SK-N-SH treated with all-trans-retinoic acid at 6 μM for 48 hours (cell line): ENCODE measurements at regions not wholly inside any gene's neighbourhood (a gene's known extent, or its start where the extent isn't known, plus 50 kb on each side); places are given as distances from the start of the nearest gene placed in this dataset.

Experiments
- ATAC-seq: fragments of 200-7000 bp; cut with Tn5 transposase; 3 replicates; pipeline ENCODE4 v1.9.1; 2020; ENCODE audit warnings: mild to moderate bottlenecking, moderate library complexity
- ARNTL ChIP-seq: fragments of 450-650 bp; formaldehyde crosslinking; IDR thresholded peaks from 2 replicates; pipeline ENCODE4 v1.5.0; 2020; ENCODE audit warnings: low read depth, mild to moderate bottlenecking, moderate library complexity, borderline replicate concordance
- BACH2 ChIP-seq: fragments of 250-450 bp; sonication (Bioruptor Pico); IDR thresholded peaks from 2 replicates; pipeline ENCODE4 v1.9.0; 2021; ENCODE audit warnings: mild to moderate bottlenecking, borderline replicate concordance
- CSDC2 ChIP-seq: fragments of 250-450 bp; sonication (Bioruptor Pico); IDR thresholded peaks from 2 replicates; pipeline ENCODE4 v1.5.0; 2020; ENCODE audit warnings: mild to moderate bottlenecking, moderate library complexity
- CSRNP3 ChIP-seq: fragments of 250-450 bp; sonication (Bioruptor Pico); IDR thresholded peaks from 2 replicates; pipeline ENCODE4 v1.5.1; 2021; ENCODE audit warnings: mild to moderate bottlenecking, moderate library complexity
- ESRRG ChIP-seq: fragments of 250-450 bp; sonication (Bioruptor Pico); IDR thresholded peaks from 2 replicates; pipeline ENCODE4 v1.6.1; 2021; ENCODE audit warnings: mild to moderate bottlenecking
- GLIS3 ChIP-seq: fragments of 250-450 bp; sonication (Bioruptor Pico); IDR thresholded peaks from 2 replicates; pipeline ENCODE4 v1.5.0; 2020; ENCODE audit warnings: mild to moderate bottlenecking, moderate library complexity
- PATZ1 ChIP-seq: fragments of 250-450 bp; sonication (Bioruptor Pico); IDR thresholded peaks from 2 replicates; pipeline ENCODE4 v1.8.0; 2020; ENCODE audit warnings: mild to moderate bottlenecking, moderate library complexity, borderline replicate concordance
- POU6F1 ChIP-seq: fragments of 250-450 bp; sonication (Bioruptor Pico); IDR thresholded peaks from 2 replicates; pipeline ENCODE4 v1.8.0; 2021; ENCODE audit warnings: low read depth, mild to moderate bottlenecking, moderate library complexity, borderline replicate concordance
- PPARA ChIP-seq: fragments of 250-450 bp; sonication (Bioruptor Pico); IDR thresholded peaks from 2 replicates; pipeline ENCODE4 v1.5.0; 2020; ENCODE audit warnings: mild to moderate bottlenecking, borderline replicate concordance
- RARB ChIP-seq: fragments of 250-450 bp; sonication (Bioruptor Pico); IDR thresholded peaks from 2 replicates; pipeline ENCODE4 v1.8.0; 2021; ENCODE audit warnings: mild to moderate bottlenecking, moderate library complexity
- SNAI2 ChIP-seq: fragments of 250-450 bp; sonication (Bioruptor Pico); IDR thresholded peaks from 2 replicates; pipeline ENCODE4 v1.5.0; 2020; ENCODE audit warnings: mild to moderate bottlenecking, moderate library complexity
- TCF4 ChIP-seq: fragments of 250-450 bp; sonication (Bioruptor Pico); IDR thresholded peaks from 2 replicates; pipeline ENCODE4 v1.8.0; 2021; ENCODE audit warnings: mild to moderate bottlenecking, moderate library complexity, borderline replicate concordance
- TSHZ2 ChIP-seq: fragments of 250-450 bp; sonication (Bioruptor Pico); IDR thresholded peaks from 2 replicates; pipeline ENCODE4 v1.5.0; 2020; ENCODE audit warnings: mild to moderate bottlenecking, moderate library complexity
- ZC3H10 ChIP-seq: fragments of 250-450 bp; sonication (Bioruptor Pico); IDR thresholded peaks from 2 replicates; pipeline ENCODE4 v1.5.1; 2021; ENCODE audit warnings: mild to moderate bottlenecking, moderate library complexity
- ZFP3 ChIP-seq: fragments of 250-450 bp; sonication (Bioruptor Pico); IDR thresholded peaks from 2 replicates; pipeline ENCODE4 v1.5.0; 2020; ENCODE audit warnings: mild to moderate bottlenecking, moderate library complexity
- ZFP30 ChIP-seq: fragments of 450-650 bp; formaldehyde crosslinking; IDR thresholded peaks from 2 replicates; pipeline ENCODE4 v1.5.0; 2022; ENCODE audit warnings: mild to moderate bottlenecking, moderate library complexity
- ZNF565 ChIP-seq: fragments of 450-650 bp; formaldehyde crosslinking; conservative IDR thresholded peaks from 2 replicates; pipeline ENCODE4 v1.5.0; 2020; ENCODE audit warnings: low read depth, mild to moderate bottlenecking, moderate library complexity
- ZNF70 ChIP-seq: fragments of 450-650 bp; formaldehyde crosslinking; IDR thresholded peaks from 2 replicates; pipeline ENCODE4 v1.5.0; 2020; ENCODE audit warnings: mild to moderate bottlenecking, moderate library complexity
- ZNF8 ChIP-seq: fragments of 450-650 bp; formaldehyde crosslinking; IDR thresholded peaks from 2 replicates; pipeline ENCODE4 v1.5.0; 2020; ENCODE audit warnings: mild to moderate bottlenecking, moderate library complexity

GRCh38 chr12:43058616-43059015 lies 469.1 kb upstream of the PRICKLE1 start:
- ATAC-seq: no peak
- TF ChIP-seq TCF4 (CRISPR knock-in tag) (no peak), SNAI2 (CRISPR knock-in tag) (no peak), CSDC2 (CRISPR knock-in tag) (no peak), ARNTL (CRISPR knock-in tag) (no peak), CSRNP3 (no peak), PPARA (CRISPR knock-in tag) (no peak), ZFP3 (no peak)

GRCh38 chr12:43057566-43057965 lies 468.0 kb upstream of the PRICKLE1 start:
- no peak for TF ChIP-seq ARNTL (CRISPR knock-in tag)
- TF ChIP-seq CSRNP3: no peak
- no peak for TF ChIP-seq GLIS3 (CRISPR knock-in tag)
- TF ChIP-seq SNAI2 (CRISPR knock-in tag): no peak
- ATAC-seq: no peak

- no peak for ATAC-seq
- no peak for TF ChIP-seq ZFP3
- TF ChIP-seq, all 23 proteins: peak for 0
Measured at GRCh38 chr12:43054085-43054484, 464.5 kb upstream of the PRICKLE1 start.

- no peak for ATAC-seq
- TF ChIP-seq PATZ1 (no peak), CSDC2 (CRISPR knock-in tag) (no peak), ZNF70 (CRISPR knock-in tag) (no peak), CSRNP3 (no peak)
Measured at GRCh38 chr12:43052441-43052840, 462.9 kb upstream of the PRICKLE1 start.

GRCh38 chr12:43044241-43044640 lies 454.7 kb upstream of the PRICKLE1 start:
- no peak for TF ChIP-seq ESRRG
- TF ChIP-seq ZFP30: no peak
- no peak for TF ChIP-seq PATZ1
- no peak for TF ChIP-seq ZNF565 (CRISPR knock-in tag)
- TF ChIP-seq BACH2 (CRISPR knock-in tag): no peak
- TF ChIP-seq ZC3H10 (CRISPR knock-in tag): no peak
- TF ChIP-seq PPARA (CRISPR knock-in tag): no peak
- TF ChIP-seq ZNF8 (CRISPR knock-in tag): no peak
- TF ChIP-seq ZFP3: no peak
- TF ChIP-seq TSHZ2 (CRISPR knock-in tag): no peak
- TF ChIP-seq SNAI2 (CRISPR knock-in tag): no peak
- TF ChIP-seq POU6F1 (CRISPR knock-in tag): no peak
- TF ChIP-seq CSDC2 (CRISPR knock-in tag): no peak
- TF ChIP-seq CSRNP3: no peak
- no peak for TF ChIP-seq RARB (CRISPR knock-in tag)
- TF ChIP-seq GLIS3 (CRISPR knock-in tag): no peak
- no peak for ATAC-seq
